ENCODE measurements at regions not wholly inside any gene's neighbourhood (a gene's known extent, or its start where the extent isn't known, plus 50 kb on each side); places are given as distances from the start of the nearest gene placed in this dataset.

DNA sequence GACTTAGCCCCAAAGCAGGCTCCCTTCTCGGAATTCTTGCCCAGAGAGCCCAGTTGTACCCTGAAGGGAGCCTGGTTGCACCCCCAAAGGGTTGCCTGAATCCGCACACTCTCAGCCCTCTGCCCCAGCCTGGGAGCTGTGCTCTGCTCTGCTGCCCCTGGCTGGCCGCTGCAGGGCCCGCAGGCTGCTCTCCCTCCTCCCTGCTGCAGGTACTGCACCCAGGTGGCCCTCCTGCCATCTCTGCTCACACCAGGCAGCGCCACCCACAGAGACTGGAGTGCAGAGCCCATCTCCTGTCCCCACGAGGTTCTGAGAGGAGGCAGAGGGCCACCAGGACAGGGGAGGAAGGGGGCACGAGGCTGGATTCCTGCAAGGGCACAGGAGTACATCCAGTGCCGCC is 134.2 kb upstream of the NSMCE3 start:
- DNase-seq (ENCODE audit: extremely low read depth, low read depth), result no peak
- TF ChIP-seq, protein P1, sequence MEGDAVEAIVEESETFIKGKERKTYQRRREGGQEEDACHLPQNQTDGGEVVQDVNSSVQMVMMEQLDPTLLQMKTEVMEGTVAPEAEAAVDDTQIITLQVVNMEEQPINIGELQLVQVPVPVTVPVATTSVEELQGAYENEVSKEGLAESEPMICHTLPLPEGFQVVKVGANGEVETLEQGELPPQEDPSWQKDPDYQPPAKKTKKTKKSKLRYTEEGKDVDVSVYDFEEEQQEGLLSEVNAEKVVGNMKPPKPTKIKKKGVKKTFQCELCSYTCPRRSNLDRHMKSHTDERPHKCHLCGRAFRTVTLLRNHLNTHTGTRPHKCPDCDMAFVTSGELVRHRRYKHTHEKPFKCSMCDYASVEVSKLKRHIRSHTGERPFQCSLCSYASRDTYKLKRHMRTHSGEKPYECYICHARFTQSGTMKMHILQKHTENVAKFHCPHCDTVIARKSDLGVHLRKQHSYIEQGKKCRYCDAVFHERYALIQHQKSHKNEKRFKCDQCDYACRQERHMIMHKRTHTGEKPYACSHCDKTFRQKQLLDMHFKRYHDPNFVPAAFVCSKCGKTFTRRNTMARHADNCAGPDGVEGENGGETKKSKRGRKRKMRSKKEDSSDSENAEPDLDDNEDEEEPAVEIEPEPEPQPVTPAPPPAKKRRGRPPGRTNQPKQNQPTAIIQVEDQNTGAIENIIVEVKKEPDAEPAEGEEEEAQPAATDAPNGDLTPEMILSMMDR (IDR thresholded peaks at IDR 0.05; ENCODE audit: low read depth, low read length, missing control alignments), result no peak
- no peak overlapping the region for H3K4me3 ChIP-seq (replicated peaks; ENCODE audit: low read depth, low read length)

DNA sequence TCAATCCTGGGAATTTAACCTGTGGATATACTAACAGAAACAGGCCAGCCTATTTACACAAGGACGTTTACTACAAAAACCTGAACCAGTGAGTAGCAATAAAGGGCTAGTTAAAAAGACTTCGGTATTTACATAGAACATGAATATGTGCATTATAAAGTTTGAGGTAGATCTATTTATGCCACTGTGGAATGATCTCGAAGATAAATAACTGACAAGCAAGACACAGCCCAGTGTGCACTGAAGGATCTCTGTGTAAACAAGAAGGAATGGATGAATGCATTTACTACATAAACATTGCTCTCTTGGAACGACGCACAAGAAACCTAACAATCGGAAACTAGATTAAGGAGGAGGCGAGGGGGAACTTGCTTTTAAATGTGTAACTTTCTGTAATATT is 132.0 kb upstream of the NSMCE3 start:
- no peak for DNase-seq (ENCODE audit: extremely low read depth, low read depth)
- H3K4me3 ChIP-seq (replicated peaks; ENCODE audit: low read depth, low read length), result no peak overlapping the region
- TF ChIP-seq, protein P1 (IDR thresholded peaks at IDR 0.05; ENCODE audit: low read depth, low read length, missing control alignments), result no peak

DNA sequence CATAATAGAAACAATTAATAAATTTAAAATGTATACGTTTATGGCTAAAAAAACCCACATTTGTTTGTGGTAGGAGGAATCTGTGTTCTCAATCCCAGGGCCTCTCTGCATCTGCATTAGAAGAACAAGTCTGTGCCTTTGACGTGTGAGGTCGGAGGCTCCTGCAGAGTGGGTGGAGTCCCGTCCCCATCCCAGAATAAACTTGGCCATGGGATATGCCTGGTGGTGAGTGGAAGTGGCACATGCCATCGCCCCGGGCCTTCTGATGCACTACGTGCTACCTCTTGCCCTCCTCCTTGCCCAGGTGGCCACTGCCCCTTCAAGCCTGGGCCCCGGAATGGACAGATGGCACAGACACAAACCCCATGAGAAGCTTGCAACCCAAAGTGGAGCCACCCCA is 131.1 kb upstream of the NSMCE3 start:
- DNase-seq (ENCODE audit: extremely low read depth, low read depth), result no peak
- H3K4me3 ChIP-seq (replicated peaks; ENCODE audit: low read depth, low read length), result no peak overlapping the region
- TF ChIP-seq, protein P1 (IDR thresholded peaks at IDR 0.05; ENCODE audit: low read depth, low read length, missing control alignments), result no peak

DNA sequence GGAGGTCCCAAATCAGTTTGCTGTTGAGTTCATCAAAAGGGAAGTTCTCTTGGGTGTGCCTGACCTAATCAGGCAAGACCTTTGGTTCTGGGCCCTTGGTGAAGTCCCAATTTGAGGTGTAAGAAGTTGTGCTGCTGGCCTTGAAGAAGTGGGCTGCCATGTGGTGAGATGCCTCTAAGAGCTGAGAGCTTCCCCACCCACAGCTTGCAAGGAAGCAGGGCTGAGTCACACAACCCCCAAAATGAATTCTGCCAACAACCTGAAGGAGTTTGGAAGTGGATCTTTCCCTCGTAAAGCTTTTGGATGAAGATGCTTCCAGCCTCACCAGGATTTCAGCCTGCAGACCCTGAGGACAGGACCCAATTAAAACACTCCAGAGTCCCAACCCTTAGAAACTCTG is 129.3 kb upstream of the NSMCE3 start:
- no peak overlapping the region for H3K4me3 ChIP-seq (replicated peaks; ENCODE audit: low read depth, low read length)
- TF ChIP-seq, protein P1 (IDR thresholded peaks at IDR 0.05; ENCODE audit: low read depth, low read length, missing control alignments), result no peak
- DNase-seq (ENCODE audit: extremely low read depth, low read depth), result no peak

DNA sequence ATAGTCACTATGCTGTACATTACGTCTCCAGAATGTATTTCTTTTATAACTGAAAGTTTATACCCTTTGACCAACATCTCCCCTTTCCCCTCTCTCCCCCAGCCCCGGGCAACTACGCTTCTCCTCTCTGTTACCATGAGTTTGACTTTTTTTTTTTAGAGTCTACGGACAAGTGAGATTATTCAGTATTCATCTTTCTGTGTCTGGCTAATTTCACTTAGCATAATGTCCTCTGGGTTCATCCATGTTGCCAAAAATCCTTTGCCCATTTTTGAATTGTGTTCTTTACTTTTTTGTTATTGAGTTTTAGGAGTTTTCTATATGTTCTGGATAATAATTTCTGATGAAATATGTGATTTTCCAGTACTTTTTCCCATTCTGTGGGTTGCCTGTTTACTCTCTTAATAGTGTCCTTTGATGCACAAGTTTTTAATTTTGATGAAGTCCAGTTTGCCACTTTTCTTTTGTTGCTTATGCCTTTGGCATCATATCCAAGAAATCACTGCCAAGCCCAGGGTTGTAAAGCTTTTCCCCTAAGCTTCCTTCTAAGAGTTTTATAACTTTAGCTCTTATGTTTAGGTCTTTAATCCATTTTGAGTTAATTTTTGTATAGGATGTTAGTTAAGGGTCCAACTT is 126.7 kb upstream of the NSMCE3 start:
- TF ChIP-seq, protein P1 (IDR thresholded peaks at IDR 0.05; ENCODE audit: low read depth, low read length, missing control alignments), result no peak
- H3K4me3 ChIP-seq (replicated peaks; ENCODE audit: low read depth, low read length), result no peak overlapping the region
- no peak for DNase-seq (ENCODE audit: extremely low read depth, low read depth)

DNA sequence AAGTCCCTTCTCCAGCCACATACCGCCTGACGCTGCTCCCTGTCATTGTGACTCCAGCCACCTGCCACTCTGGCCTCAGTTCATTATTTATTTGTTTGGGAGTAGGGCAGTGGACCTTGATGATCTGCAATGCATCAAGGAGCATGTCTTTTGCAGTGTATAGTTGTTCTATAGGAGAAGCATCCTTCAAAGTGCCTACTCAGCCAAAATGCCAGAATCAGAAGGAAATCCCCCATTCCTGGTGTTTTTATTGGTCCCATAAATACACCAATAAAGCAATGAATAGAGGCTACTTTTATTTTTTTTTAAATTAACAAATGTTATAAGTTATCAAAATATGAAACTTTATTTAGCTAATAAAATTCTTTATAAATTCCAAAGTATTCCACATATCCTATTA is 123.8 kb upstream of the NSMCE3 start:
- no peak overlapping the region for H3K4me3 ChIP-seq (replicated peaks; ENCODE audit: low read depth, low read length)
- DNase-seq (ENCODE audit: extremely low read depth, low read depth), result no peak
- TF ChIP-seq, protein P1 (IDR thresholded peaks at IDR 0.05; ENCODE audit: low read depth, low read length, missing control alignments), result no peak

DNA sequence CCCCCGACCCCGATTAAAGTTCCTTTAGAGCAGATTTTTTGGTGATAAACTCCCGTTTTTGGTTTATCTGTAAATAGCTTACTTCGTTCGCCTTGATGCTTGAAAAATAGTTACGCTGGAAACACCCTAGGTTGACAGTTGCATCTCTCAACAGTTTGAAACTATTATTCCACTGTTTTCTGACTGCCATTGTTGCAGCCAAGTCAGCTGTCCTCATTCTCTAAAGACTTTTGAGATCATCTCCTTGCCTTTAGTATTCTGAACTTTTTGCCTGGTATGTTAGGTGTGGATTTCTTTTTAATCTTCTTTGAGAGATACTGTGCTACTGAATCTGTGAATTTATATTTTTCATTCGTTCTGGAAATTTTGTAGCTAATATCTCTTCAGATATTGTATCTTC is 122.7 kb upstream of the NSMCE3 start:
- TF ChIP-seq, protein P1 (IDR thresholded peaks at IDR 0.05; ENCODE audit: low read depth, low read length, missing control alignments), result no peak
- DNase-seq (ENCODE audit: extremely low read depth, low read depth), result no peak
- H3K4me3 ChIP-seq (replicated peaks; ENCODE audit: low read depth, low read length), result no peak overlapping the region
